Gastroesophageal sphincter (tissue), 4 donors: ENCODE measurements at regions not wholly inside any gene's neighbourhood (a gene's known extent, or its start where the extent isn't known, plus 50 kb on each side); places are given as distances from the start of the nearest gene placed in this dataset.

Source experiments
- ATAC-seq: fragments of 150-250 bp; one replicate; pipeline ENCODE4 v1.9.1; 2016; ENCODE audit warnings: mild to moderate bottlenecking, moderate library complexity
- H3K27ac ChIP-seq, 4 donors: fragments of 200-600 bp; sonication (generic) in 3 of 4; 1 replicate in 3 of 4; 2 replicates in 1 of 4; pipeline ENCODE4 v1.5.1; 2016 to 2019
- H3K27me3 ChIP-seq: fragments of 200-600 bp; sonication (generic); one replicate; pipeline ENCODE4 v1.5.1; 2019
- H3K36me3 ChIP-seq, 2 donors: fragments of 200-600 bp; sonication (generic); one replicate each; pipeline ENCODE4 v1.5.1; 2019; ENCODE audit warnings: control low read depth in 1 of 2
- H3K4me1 ChIP-seq, 3 donors: fragments of 200-600 bp; sonication (generic); 1 replicate in 2 of 3; 2 replicates in 1 of 3; pipeline ENCODE4 v1.5.1; 2016 to 2019; ENCODE audit warnings: control low read depth in 2 of 3
- H3K4me3 ChIP-seq, 2 donors: fragments of 200-600 bp; sonication (generic); one replicate each; pipeline ENCODE4 v1.5.1; 2019; ENCODE audit warnings: mild to moderate bottlenecking in 1 of 2, moderate library complexity in 1 of 2
- H3K9me3 ChIP-seq, 3 donors: fragments of 200-600 bp; sonication (generic); one replicate each; pipeline ENCODE4 v1.5.1; 2017 to 2019; ENCODE audit warnings: control low read depth in 2 of 3
- CTCF ChIP-seq, 4 experiments: fragments of 200-600 bp in 2 of 4; fragments of 450-650 bp in 2 of 4; sonication (generic) in 1 of 4; IDR thresholded peaks; one replicate each; pipeline ENCODE4 v1.5.1; 2017 to 2019; ENCODE audit warnings: antibody characterized with exemption in 4 of 4, mild to moderate bottlenecking in 2 of 4, moderate library complexity in 2 of 4
- EP300 ChIP-seq: sonication (generic); formaldehyde crosslinking; IDR thresholded peaks from one replicate; pipeline ENCODE4 v1.6.1; 2017; ENCODE audit warnings: antibody characterized with exemption, mild to moderate bottlenecking
- POLR2A ChIP-seq, 2 donors: fragments of 450-650 bp; IDR thresholded peaks; one replicate each; pipeline ENCODE4 v1.6.1; 2017; ENCODE audit warnings: antibody characterized with exemption in 2 of 2, mild to moderate bottlenecking in 2 of 2, moderate library complexity in 1 of 2
- POLR2AphosphoS5 ChIP-seq: sonication (generic); formaldehyde crosslinking; IDR thresholded peaks from one replicate; pipeline ENCODE4 v1.6.1; 2017; ENCODE audit warnings: antibody characterized with exemption
- WGBS, 2 donors: methylation state at CpG; one replicate each; pipeline ENCODE4 v1.1.5; 2018; ENCODE audit warnings: low coverage in 1 of 2; 5-methylcytosine and 5-hydroxymethylcytosine counted together

GRCh38 chr16:51242296-51242994 is 91.4 kb upstream of the SALL1 start:
- no peak for TF ChIP-seq CTCF (IDR thresholded peaks at IDR 0.05)
- no peak for TF ChIP-seq EP300
- TF ChIP-seq POLR2A (IDR thresholded peaks at IDR 0.05): no peak
- TF ChIP-seq POLR2AphosphoS5: no peak
- no peaks in the 10 kb centered on the region for H3K9me3 ChIP-seq
- WGBS, 2 donors: 53 to 63% methylated on average over 1 to 2 of the region's 3 CpGs
- no peaks in the 10 kb centered on the region for H3K36me3 ChIP-seq
- H3K4me3 ChIP-seq: no peak overlapping the region
- peaks cover 25% of the 10 kb centered on the region for H3K27me3 ChIP-seq
- H3K4me1 ChIP-seq: no peaks in the 10 kb centered on the region
- ATAC-seq: no peak
- no peak overlapping the region for H3K27ac ChIP-seq

- ATAC-seq: no peak
- H3K27ac ChIP-seq: no peak overlapping the region
- no peak overlapping the region for H3K4me3 ChIP-seq
- H3K36me3 ChIP-seq: no peaks in the 10 kb centered on the region
- H3K9me3 ChIP-seq: no peaks in the 10 kb centered on the region
- H3K4me1 ChIP-seq: no peaks in the 10 kb centered on the region
- TF ChIP-seq CTCF (IDR thresholded peaks at IDR 0.05): no peak
- TF ChIP-seq EP300: no peak
- no peak for TF ChIP-seq POLR2AphosphoS5
- no peak for TF ChIP-seq POLR2A (IDR thresholded peaks at IDR 0.05)
- 72 to 83% methylated on average over 1 to 2 of the region's 2 CpGs for WGBS, 2 donors
- H3K27me3 ChIP-seq: peaks cover 21% of the 10 kb centered on the region
Measured at GRCh38 chr16:51239196-51239595, 88.1 kb upstream of the SALL1 start.

GRCh38 chr16:51237861-51238378 is 86.8 kb upstream of the SALL1 start:
- Histone ChIP-seq H3K4me1 (no peaks in the 10 kb centered on the region), H3K9me3 (no peaks in the 10 kb centered on the region), H3K27me3 (peaks cover 31% of the 10 kb centered on the region), H3K36me3 (no peaks in the 10 kb centered on the region), H3K27ac (no peak overlapping the region), H3K4me3 (no peak overlapping the region)
- ATAC-seq: no peak
- TF ChIP-seq POLR2AphosphoS5 (no peak), CTCF (IDR thresholded peaks at IDR 0.05) (no peak), EP300 (no peak)
- WGBS, 2 donors: 13 to 33% methylated on average over 4 to 6 of the region's 6 CpGs

GRCh38 chr16:51237207-51237606 is 86.1 kb upstream of the SALL1 start:
- Histone ChIP-seq H3K4me3 (no peak overlapping the region), H3K27me3 (peaks cover 29% of the 10 kb centered on the region), H3K4me1 (no peaks in the 10 kb centered on the region), H3K9me3 (no peaks in the 10 kb centered on the region), H3K36me3 (no peaks in the 10 kb centered on the region), H3K27ac (no peak overlapping the region)
- 56 to 88% methylated on average over 1 to 2 of the region's 2 CpGs for WGBS, 2 donors
- ATAC-seq: no peak
- TF ChIP-seq EP300: no peak
- TF ChIP-seq CTCF (IDR thresholded peaks at IDR 0.05): no peak
- no peak for TF ChIP-seq POLR2A (IDR thresholded peaks at IDR 0.05)
- no peak for TF ChIP-seq POLR2AphosphoS5

GRCh38 chr16:51236583-51236982 is 85.5 kb upstream of the SALL1 start:
- Histone ChIP-seq H3K27me3 (peaks cover 28% of the 10 kb centered on the region), H3K4me1 (no peaks in the 10 kb centered on the region), H3K36me3 (no peaks in the 10 kb centered on the region), H3K27ac (no peak overlapping the region), H3K9me3 (no peaks in the 10 kb centered on the region), H3K4me3 (no peak overlapping the region)
- no peak for ATAC-seq
- TF ChIP-seq POLR2AphosphoS5 (no peak), POLR2A (IDR thresholded peaks at IDR 0.05) (no peak), CTCF (IDR thresholded peaks at IDR 0.05) (no peak), EP300 (no peak)
- WGBS, 2 donors: 28 to 38% methylated on average over 3 of the region's 3 CpGs
